Omental fat pad (tissue), 3 donors: ENCODE measurements at regions not wholly inside any gene's neighbourhood (a gene's known extent, or its start where the extent isn't known, plus 50 kb on each side); places are given as distances from the start of the nearest gene placed in this dataset.
"Not testable (repeated sequence)": the region's sequence is repeated elsewhere in the genome, so short reads cannot be mapped to it uniquely, and the experiment has no call there.

Source experiments
- ATAC-seq: fragments of 150-250 bp; one replicate; pipeline ENCODE4 v1.9.1; 2016; ENCODE audit warnings: mild to moderate bottlenecking, moderate library complexity; ENCODE audit not compliant: low FRiP score
- DNase-seq: peaks from one replicate; pipeline ENCODE4 v3.0.0-alpha.2; 2019; ENCODE audit warnings: low spot score
- TF ChIP-seq, protein P1 (sequence below), 3 donors: fragments of 450-650 bp; IDR thresholded peaks; one replicate each; pipeline ENCODE4 v1.5.1; 2016 to 2017; ENCODE audit warnings: antibody characterized with exemption in 3 of 3, mild to moderate bottlenecking in 3 of 3, moderate library complexity in 2 of 3

DNA sequence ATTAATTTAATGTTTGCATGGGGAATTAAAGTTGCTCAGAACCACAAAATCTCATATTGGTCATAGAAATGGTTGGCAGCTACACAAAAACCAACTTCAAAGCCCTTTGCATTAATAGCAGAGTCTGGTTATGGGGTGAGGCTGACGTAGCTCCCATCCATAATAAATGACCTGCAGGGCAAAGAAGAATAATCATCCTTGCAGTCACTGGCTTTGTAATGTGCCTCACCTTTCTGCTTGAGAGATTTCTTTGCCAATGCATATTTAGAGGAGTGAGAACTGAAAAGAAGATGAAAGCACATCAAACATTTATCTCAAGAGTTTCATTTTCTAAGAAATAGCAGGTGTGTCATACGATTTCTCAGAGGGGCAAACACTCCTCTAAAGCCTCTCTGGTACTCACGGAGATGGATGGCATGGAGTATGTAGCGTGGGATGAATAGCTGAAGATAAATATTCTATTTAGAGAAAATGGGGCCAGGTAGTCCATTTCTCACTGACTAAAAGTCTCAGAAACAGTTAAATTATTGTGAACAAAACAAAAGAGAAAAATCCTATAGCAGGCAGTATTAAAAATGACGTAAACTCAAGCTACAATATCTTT lies 1491.9 kb downstream of the FAM181B start:
- no peak for ATAC-seq
- TF ChIP-seq, protein P1, sequence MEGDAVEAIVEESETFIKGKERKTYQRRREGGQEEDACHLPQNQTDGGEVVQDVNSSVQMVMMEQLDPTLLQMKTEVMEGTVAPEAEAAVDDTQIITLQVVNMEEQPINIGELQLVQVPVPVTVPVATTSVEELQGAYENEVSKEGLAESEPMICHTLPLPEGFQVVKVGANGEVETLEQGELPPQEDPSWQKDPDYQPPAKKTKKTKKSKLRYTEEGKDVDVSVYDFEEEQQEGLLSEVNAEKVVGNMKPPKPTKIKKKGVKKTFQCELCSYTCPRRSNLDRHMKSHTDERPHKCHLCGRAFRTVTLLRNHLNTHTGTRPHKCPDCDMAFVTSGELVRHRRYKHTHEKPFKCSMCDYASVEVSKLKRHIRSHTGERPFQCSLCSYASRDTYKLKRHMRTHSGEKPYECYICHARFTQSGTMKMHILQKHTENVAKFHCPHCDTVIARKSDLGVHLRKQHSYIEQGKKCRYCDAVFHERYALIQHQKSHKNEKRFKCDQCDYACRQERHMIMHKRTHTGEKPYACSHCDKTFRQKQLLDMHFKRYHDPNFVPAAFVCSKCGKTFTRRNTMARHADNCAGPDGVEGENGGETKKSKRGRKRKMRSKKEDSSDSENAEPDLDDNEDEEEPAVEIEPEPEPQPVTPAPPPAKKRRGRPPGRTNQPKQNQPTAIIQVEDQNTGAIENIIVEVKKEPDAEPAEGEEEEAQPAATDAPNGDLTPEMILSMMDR (IDR thresholded peaks at IDR 0.05): no peak
- no peak for DNase-seq

DNA sequence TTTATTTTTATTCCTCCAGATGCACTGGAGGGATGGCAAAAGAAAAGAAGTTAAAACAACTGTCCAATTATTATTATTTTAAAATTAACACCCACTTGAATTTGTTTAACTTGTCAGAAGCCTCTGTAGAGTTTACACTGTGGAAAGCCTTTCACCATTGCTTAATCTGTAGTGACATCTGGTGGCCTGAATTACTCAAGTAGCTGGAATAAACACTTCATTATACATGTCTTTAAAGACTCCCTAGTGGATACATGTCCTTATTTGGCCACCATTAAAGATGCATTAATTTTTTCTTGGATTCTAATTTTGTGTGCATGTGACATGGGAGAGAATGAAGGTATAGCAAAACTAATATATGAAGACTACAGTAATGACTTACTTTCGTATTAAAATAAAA lies 1496.5 kb downstream of the FAM181B start:
- ATAC-seq: no peak
- TF ChIP-seq, protein P1 (IDR thresholded peaks at IDR 0.05): no peak
- DNase-seq: no peak

DNA sequence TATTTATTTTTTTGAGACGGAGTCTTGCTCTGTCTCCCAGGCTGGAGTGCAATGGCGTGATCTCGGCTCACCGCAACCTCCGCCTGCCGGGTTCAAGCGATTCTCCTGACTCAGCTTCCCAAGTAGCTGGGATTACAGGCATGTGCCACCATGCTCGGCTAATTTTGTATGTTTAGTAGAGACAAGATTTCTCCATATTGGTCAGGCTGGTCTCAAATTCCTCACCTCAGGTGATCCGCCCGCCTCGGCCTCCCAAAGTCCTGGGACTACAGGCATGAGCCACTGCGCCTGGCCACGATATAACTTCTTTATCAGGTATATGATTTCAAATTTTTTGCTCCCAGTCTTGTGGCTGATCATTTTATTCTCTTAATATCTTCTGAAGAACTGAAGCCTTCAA lies 1506.3 kb downstream of the FAM181B start:
- ATAC-seq, DNase-seq: not testable (repeated sequence)

DNA sequence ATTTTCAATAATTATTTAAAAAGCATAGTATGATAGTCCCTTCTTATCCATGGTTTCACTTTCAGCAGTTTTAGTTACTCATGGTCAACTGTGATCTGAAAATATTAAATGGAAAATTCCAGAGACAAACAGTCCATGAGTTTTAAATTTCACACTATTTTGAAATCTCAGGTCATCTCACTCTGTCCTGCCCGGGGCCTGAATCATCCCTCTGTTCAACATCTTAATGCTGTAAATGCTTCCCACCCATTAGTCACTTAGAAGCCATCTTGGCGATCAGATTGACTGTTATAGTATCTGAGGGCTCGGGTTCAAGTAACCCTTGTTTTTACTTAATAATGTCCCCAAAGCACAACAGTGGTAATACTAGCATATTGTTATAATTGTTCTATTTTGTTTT lies 1509.3 kb downstream of the FAM181B start:
- ATAC-seq (no peak), DNase-seq (no peak)
- TF ChIP-seq, protein P1 (IDR thresholded peaks at IDR 0.05): no peak

DNA sequence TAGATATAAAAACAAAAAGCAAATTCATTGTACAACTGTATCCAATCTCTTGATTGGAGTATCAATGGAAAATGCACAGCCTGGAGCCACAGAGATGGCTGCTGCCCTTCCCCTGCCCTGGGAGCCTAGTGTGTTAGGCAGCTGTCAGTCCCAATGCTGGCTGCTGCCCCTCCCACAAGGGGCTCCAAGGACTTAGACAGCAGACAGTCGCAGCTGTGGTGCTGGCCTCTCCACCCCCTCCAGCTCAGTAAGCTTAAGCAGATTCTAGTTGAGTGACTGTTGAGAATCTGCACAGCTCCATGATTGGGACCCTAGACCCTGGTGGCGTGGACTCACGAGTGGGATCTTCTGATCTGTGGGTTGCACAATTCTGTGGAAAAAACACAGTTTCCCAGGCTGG lies 1511.2 kb downstream of the FAM181B start:
- TF ChIP-seq, protein P1 (IDR thresholded peaks at IDR 0.05): no peak
- no peak for ATAC-seq
- no peak for DNase-seq

DNA sequence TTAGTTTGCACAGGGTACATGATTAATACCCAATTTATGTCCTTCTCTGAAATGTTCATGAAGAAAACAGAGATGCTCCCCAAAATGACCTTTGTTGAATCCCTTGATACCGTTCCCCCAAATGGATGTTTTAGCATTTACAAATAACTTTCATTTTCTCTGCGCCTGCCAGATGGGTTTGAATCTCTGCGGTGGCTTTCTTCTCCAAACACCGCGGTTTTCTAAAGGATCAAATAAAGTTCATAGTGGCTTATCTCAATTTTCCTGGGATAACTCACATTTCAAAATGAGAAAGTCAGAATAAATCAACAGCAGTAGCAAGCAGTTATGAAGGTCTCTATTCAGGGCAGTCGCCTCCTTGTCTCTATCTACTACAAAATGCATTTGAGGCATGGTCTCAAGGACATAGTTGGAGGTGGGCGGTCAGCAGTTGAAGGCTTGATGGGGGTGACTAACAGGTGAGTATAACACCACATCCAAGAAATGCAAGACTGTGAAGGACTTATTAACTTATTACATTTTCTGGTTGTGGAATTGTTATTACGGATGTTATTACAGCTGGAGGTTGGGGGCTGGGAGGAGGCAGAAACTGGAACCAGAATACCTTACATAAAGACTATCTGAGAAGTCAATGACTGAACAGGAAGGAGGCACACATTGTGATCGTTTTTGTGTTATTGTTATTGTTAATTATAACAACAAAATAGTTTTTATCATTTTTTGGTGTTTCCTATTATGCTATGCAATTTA lies 1513.3 kb downstream of the FAM181B start:
- TF ChIP-seq, protein P1 (IDR thresholded peaks at IDR 0.05): no peak
- ATAC-seq: no peak
- no peak for DNase-seq

DNA sequence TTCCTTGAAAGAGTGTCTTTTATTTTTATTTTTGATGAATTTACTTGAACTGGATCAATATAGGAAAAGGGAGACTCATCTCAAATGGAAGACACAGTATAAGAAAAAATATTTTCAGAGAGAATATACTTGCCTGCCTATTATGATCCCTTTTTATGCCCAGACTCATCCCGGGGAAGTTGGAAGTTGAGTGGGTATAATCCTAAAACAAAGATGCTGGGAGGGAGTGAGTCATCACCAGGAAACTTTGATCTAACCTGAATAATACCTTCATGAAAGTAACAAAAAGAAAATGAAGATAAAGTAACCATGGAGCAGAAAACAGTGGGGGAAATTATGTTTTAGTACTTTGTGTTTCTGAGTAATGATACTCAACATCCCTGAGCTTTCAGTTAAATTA lies 1514.0 kb downstream of the FAM181B start:
- TF ChIP-seq, protein P1 (IDR thresholded peaks at IDR 0.05): no peak
- ATAC-seq: no peak
- DNase-seq: no peak
